WERI-Rb-1 (cell line): ENCODE measurements at regions not wholly inside any gene's neighbourhood (a gene's known extent, or its start where the extent isn't known, plus 50 kb on each side); places are given as distances from the start of the nearest gene placed in this dataset.

Experiments
- DNase-seq: peaks from one replicate; pipeline ENCODE4 v3.0.0-alpha.2; 2020
- H3K27ac ChIP-seq: fragments of 250-450 bp; sonication (Bioruptor Pico); 2 replicates; pipeline ENCODE4 v1.5.1; 2020; ENCODE audit warnings: mild to moderate bottlenecking, moderate library complexity
- H3K27me3 ChIP-seq: fragments of 250-450 bp; sonication (Bioruptor Pico); 2 replicates; pipeline ENCODE4 v1.5.1; 2021; ENCODE audit warnings: mild to moderate bottlenecking, low read depth, moderate library complexity; ENCODE audit not compliant: insufficient read depth, severe bottlenecking
- H3K36me3 ChIP-seq: fragments of 250-450 bp; sonication (Bioruptor Pico); 2 replicates; pipeline ENCODE4 v1.5.1; 2020; ENCODE audit warnings: mild to moderate bottlenecking, moderate library complexity
- H3K4me3 ChIP-seq: 2 replicates; pipeline ENCODE4 v1.5.1; 2011; ENCODE audit warnings: low read depth, mild to moderate bottlenecking, control low read depth, low read length
- H3K9me3 ChIP-seq: fragments of 250-450 bp; sonication (Bioruptor Pico); 2 replicates; pipeline ENCODE4 v1.5.1; 2021; ENCODE audit warnings: mild to moderate bottlenecking, moderate library complexity; ENCODE audit not compliant: severe bottlenecking
- CTCF ChIP-seq: IDR thresholded peaks from 2 replicates; pipeline ENCODE4 v1.5.1; 2011; ENCODE audit warnings: low read depth, mild to moderate bottlenecking, control low read depth, inconsistent platforms, low read length

GRCh38 chr2:239905884-239906654 is 119.1 kb downstream of the NDUFA10 start:
- Histone ChIP-seq H3K27ac (peak overlapping the region; percentile 57), H3K4me3 (no peak overlapping the region), H3K27me3 (no peaks in the 10 kb centered on the region), H3K36me3 (no peaks in the 10 kb centered on the region), H3K9me3 (no peaks in the 10 kb centered on the region)
- no peak for TF ChIP-seq CTCF
- DNase-seq, result no peak

GRCh38 chr2:239905306-239905705 is 119.8 kb downstream of the NDUFA10 start:
- Histone ChIP-seq H3K4me3 (no peak overlapping the region), H3K27ac (peak overlapping the region; percentile 70), H3K27me3 (no peaks in the 10 kb centered on the region), H3K36me3 (no peaks in the 10 kb centered on the region), H3K9me3 (no peaks in the 10 kb centered on the region)
- no peak for TF ChIP-seq CTCF
- DNase-seq, result peak; percentile 92

GRCh38 chr2:239904496-239904895 is 120.6 kb downstream of the NDUFA10 start:
- Histone ChIP-seq H3K27ac (peak overlapping the region; percentile 70), H3K27me3 (no peaks in the 10 kb centered on the region), H3K36me3 (no peaks in the 10 kb centered on the region), H3K4me3 (no peak overlapping the region), H3K9me3 (no peaks in the 10 kb centered on the region)
- no peak for TF ChIP-seq CTCF
- DNase-seq, result no peak

GRCh38 chr2:239903803-239904202 is 121.3 kb downstream of the NDUFA10 start:
- no peak for DNase-seq
- Histone ChIP-seq H3K36me3 (no peaks in the 10 kb centered on the region), H3K27ac (no peak overlapping the region), H3K4me3 (no peak overlapping the region), H3K9me3 (no peaks in the 10 kb centered on the region), H3K27me3 (no peaks in the 10 kb centered on the region)
- TF ChIP-seq CTCF, result no peak

GRCh38 chr2:239903210-239903609 is 121.9 kb downstream of the NDUFA10 start:
- Histone ChIP-seq H3K4me3 (no peak overlapping the region), H3K9me3 (no peaks in the 10 kb centered on the region), H3K27me3 (no peaks in the 10 kb centered on the region), H3K27ac (no peak overlapping the region), H3K36me3 (no peaks in the 10 kb centered on the region)
- DNase-seq, result no peak
- no peak for TF ChIP-seq CTCF

GRCh38 chr2:239902749-239903201 is 122.4 kb downstream of the NDUFA10 start:
- no peaks in the 10 kb centered on the region for H3K27me3 ChIP-seq
- DNase-seq, result no peak
- H3K27ac ChIP-seq, result no peak overlapping the region
- TF ChIP-seq CTCF, result no peak
- H3K36me3 ChIP-seq, result no peaks in the 10 kb centered on the region
- no peak overlapping the region for H3K4me3 ChIP-seq
- no peaks in the 10 kb centered on the region for H3K9me3 ChIP-seq
